HG03095 (cell line): ENCODE measurements at regions not wholly inside any gene's neighbourhood (a gene's known extent, or its start where the extent isn't known, plus 50 kb on each side); places are given as distances from the start of the nearest gene placed in this dataset.

Experiments
- ATAC-seq: cut with Tn5 transposase; IDR thresholded peaks from one replicate; pipeline ENCODE4 v1.9.1; 2021; ENCODE audit warnings: moderate library complexity; ENCODE audit not compliant: unreplicated experiment

- no peak for ATAC-seq
Observed at GRCh38 chr13:103395139-103395538, 328.9 kb upstream of the SLC10A2 start.

DNA sequence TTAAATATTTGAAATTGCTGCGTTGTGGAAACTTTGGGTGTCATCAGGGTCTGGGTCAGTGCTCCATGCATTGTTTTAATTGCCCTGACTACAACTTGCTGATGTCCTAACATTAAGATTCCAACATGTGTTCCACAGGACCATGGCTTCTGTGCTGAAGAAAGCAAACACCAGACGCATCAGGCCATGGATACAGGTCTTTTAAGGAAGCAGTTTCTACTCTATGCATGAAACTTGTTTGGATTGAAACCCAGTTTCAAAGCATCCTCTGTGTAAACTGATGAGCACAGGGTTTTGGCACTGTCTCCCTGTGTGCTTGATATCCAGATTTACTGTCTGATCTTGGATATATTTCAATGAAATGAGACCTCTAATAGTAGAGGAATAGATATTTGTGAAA is 328.4 kb upstream of the SLC10A2 start:
- ATAC-seq: no peak

GRCh38 chr13:103391936-103392335 is 325.7 kb upstream of the SLC10A2 start:
- ATAC-seq: no peak

GRCh38 chr13:103388839-103389238 is 322.6 kb upstream of the SLC10A2 start:
- no peak for ATAC-seq

DNA sequence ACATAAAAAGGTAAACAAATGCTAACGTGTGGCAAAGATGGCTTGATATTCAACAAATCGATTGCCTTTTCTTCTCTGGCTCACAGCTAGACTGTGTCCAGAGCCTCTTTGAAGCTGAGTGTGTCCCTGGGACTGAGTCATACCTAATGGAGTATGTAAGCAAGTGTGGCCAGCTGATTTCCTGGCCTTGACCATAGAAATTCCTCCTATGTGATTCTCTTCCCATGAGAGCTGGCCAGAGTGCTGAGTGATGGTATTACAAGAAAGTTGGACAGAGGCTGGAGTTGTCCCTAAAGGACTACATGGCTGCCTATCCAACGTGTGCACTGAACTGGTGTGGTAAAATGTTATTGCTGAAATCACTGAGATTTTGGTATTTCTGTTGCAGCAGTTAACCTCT is 320.1 kb upstream of the SLC10A2 start:
- no peak for ATAC-seq

DNA sequence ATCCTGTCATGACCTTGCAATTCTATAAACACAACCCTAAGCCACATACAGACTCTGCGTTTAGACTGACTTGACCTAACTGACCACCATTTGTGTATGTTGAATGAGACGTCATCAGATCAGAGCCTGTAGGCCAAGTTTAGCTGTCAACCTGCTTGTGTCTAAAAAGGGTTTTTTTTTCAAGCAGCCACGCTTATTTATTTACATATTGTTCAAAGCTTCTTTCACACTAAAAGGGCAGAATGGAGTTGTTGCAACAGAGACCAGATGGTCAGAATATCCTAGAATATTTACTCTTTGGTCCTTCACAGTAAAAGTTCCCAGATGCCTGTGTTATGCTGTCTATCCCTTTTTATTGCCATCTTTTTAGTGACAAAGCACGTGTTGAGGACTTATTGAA is 307.7 kb upstream of the SLC10A2 start:
- ATAC-seq: no peak

- no peak for ATAC-seq
Observed at GRCh38 chr13:103371271-103371670, 305.1 kb upstream of the SLC10A2 start.

- ATAC-seq: no peak
Observed at GRCh38 chr13:103370790-103371189, 304.6 kb upstream of the SLC10A2 start.

GRCh38 chr13:103358255-103358932 is 292.2 kb upstream of the SLC10A2 start:
- no peak for ATAC-seq

DNA sequence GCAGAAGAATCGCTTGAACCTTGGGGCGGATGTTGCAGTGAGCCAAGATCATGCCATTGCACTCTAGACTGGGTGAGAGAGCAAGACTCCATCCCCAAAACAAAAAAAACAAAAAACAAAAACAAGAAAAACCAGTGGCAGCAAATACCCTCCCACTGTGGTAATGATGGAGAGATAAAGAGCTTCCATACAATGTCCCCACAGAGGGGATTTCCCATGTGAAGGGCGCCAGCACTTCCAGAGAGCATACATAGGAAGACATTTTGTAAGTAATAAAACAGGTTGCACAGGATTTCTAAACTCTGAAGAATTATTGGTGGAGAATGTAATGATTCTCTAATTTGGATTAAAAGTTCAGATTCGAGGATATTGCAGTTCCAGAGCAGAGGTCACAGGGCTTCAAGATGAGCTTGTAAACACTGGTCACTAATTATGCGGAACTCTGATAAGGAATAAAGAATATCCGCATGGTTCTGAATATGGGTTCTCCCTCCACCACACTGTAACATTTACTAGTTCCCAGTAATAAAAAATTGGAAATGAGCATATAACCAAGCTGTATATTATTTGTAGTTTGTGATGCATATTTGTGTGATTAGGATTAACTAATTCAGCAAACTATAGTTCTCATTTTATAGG is 290.1 kb upstream of the SLC10A2 start:
- ATAC-seq: no peak

DNA sequence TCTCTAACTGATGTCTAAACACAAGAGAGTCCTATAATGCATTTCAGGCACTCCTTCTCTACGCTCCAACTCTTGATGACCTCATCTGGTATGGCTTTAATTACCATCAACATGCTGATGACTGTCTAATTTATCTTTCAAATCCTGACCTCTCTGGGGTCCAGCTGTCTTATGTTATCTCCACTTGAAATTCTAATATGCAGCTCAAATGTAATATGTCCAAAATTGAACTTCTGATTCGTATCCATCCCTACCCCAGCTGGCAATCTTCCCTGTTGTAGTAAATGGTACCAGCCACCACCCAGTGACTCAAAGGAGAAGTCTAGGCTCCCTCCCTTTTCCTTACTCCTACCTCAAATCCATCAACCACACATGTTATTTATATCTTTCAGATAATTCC is 288.0 kb upstream of the SLC10A2 start:
- ATAC-seq: no peak

GRCh38 chr13:103351035-103351828 is 285.0 kb upstream of the SLC10A2 start:
- ATAC-seq: no peak

- ATAC-seq: no peak
Observed at GRCh38 chr13:103350147-103350546, 283.9 kb upstream of the SLC10A2 start.

- ATAC-seq: no peak
Observed at GRCh38 chr13:103349211-103349980, 283.2 kb upstream of the SLC10A2 start.

DNA sequence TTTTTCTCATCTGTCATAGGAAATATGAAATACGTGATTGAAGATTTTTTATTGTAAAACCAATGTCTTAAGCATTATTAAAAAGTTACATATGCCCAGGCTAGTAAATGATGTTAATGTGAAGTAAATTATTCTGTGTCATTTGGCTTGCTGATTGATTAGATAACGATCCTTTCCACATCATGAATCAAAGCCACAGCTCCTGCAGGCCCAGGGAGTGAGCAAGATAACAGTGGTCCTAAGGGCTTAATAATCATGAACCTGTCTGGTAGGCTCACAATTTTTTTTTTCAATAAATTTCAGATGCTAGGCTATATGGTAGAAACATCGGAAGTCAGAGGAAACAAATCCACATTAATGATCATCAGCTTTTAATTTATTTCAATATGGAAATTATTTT is 269.0 kb upstream of the SLC10A2 start:
- no peak for ATAC-seq

- ATAC-seq: no peak
Observed at GRCh38 chr13:103331924-103332323, 265.7 kb upstream of the SLC10A2 start.

- ATAC-seq: no peak
Observed at GRCh38 chr13:103328899-103329298, 262.7 kb upstream of the SLC10A2 start.

GRCh38 chr13:103326326-103326725 is 260.1 kb upstream of the SLC10A2 start:
- ATAC-seq: no peak

DNA sequence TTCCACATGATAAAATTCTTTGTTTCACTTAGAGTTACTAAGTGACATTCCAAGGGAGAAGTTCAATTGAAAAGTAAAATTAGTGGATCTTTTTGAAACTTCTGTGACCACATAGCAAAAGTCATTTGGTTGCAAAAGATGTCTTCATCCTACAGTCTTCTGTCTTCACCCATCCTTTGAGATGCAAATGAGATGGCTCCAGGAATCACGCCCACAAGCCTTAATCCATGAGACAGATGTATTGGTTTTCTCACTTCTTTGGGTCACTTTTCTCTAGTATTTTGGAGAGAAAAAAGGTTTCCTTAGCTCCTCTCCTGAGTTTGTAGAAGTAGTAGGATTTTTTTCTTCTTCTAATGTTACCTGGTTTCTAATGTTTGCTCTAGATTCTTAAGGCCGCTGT is 259.5 kb upstream of the SLC10A2 start:
- ATAC-seq: no peak

DNA sequence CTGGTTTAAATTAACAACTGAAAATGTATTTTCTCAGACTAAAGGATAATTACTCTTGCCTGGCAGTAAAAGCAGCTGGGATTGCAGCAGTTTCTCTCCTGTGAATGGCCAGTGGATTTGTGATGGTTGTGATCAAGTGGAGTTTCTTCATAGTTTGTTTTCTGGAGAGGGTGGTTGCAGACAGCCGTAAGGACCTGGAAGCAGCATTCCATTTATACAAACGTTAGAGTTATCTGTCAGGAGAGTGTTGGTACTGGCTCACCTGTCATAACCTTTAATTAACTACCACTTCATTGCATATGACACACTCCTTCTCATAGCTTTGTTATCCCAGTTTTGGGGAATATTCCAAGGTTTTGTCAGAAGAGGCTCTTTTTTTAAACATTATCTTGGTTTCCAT is 258.4 kb upstream of the SLC10A2 start:
- no peak for ATAC-seq

- ATAC-seq: no peak
Observed at GRCh38 chr13:103315711-103316110, 249.5 kb upstream of the SLC10A2 start.
